ENCODE measurements at regions not wholly inside any gene's neighbourhood (a gene's known extent, or its start where the extent isn't known, plus 50 kb on each side); places are given as distances from the start of the nearest gene placed in this dataset.

DNA sequence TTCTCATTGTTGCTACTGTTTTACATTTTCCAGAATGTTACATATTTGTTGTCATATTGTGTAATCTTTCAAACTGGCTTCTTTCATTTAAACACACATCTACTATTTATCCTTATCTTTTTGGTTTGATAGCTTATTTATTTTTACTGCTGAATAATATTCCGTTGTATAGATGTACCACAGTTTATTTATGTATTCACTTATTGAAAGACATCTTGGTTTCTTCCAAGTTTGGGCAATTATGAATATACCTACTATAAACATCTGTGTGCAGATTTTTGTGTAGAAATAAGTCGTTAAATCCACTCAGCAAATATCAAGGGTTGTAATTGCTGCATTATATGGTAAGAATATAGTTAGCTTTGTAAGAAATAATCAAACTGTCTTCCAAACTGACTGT is 669.2 kb downstream of the TNS3 start:
- TF ChIP-seq, protein P1, sequence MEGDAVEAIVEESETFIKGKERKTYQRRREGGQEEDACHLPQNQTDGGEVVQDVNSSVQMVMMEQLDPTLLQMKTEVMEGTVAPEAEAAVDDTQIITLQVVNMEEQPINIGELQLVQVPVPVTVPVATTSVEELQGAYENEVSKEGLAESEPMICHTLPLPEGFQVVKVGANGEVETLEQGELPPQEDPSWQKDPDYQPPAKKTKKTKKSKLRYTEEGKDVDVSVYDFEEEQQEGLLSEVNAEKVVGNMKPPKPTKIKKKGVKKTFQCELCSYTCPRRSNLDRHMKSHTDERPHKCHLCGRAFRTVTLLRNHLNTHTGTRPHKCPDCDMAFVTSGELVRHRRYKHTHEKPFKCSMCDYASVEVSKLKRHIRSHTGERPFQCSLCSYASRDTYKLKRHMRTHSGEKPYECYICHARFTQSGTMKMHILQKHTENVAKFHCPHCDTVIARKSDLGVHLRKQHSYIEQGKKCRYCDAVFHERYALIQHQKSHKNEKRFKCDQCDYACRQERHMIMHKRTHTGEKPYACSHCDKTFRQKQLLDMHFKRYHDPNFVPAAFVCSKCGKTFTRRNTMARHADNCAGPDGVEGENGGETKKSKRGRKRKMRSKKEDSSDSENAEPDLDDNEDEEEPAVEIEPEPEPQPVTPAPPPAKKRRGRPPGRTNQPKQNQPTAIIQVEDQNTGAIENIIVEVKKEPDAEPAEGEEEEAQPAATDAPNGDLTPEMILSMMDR (IDR thresholded peaks at IDR 0.05; ENCODE audit: low read depth, low read length, missing input control): no peak
- TF ChIP-seq FOXA1 (IDR thresholded peaks at IDR 0.05) (no peak), YY1 (IDR thresholded peaks at IDR 0.05) (no peak), RAD21 (IDR thresholded peaks at IDR 0.05) (no peak), RXRA (IDR thresholded peaks at IDR 0.05) (no peak), HNF4G (IDR thresholded peaks at IDR 0.05) (no peak), GABPA (IDR thresholded peaks at IDR 0.05 in 1 of 2, conservative IDR thresholded peaks at IDR 0.05 in 1 of 2) (no peak), TAF1 (conservative IDR thresholded peaks at IDR 0.05) (no peak), SP1 (IDR thresholded peaks at IDR 0.05) (no peak), JUND (IDR thresholded peaks at IDR 0.05) (no peak)
- TF ChIP-seq, protein P2, sequence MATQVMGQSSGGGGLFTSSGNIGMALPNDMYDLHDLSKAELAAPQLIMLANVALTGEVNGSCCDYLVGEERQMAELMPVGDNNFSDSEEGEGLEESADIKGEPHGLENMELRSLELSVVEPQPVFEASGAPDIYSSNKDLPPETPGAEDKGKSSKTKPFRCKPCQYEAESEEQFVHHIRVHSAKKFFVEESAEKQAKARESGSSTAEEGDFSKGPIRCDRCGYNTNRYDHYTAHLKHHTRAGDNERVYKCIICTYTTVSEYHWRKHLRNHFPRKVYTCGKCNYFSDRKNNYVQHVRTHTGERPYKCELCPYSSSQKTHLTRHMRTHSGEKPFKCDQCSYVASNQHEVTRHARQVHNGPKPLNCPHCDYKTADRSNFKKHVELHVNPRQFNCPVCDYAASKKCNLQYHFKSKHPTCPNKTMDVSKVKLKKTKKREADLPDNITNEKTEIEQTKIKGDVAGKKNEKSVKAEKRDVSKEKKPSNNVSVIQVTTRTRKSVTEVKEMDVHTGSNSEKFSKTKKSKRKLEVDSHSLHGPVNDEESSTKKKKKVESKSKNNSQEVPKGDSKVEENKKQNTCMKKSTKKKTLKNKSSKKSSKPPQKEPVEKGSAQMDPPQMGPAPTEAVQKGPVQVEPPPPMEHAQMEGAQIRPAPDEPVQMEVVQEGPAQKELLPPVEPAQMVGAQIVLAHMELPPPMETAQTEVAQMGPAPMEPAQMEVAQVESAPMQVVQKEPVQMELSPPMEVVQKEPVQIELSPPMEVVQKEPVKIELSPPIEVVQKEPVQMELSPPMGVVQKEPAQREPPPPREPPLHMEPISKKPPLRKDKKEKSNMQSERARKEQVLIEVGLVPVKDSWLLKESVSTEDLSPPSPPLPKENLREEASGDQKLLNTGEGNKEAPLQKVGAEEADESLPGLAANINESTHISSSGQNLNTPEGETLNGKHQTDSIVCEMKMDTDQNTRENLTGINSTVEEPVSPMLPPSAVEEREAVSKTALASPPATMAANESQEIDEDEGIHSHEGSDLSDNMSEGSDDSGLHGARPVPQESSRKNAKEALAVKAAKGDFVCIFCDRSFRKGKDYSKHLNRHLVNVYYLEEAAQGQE (IDR thresholded peaks at IDR 0.05): no peak
- TF ChIP-seq, protein P3, sequence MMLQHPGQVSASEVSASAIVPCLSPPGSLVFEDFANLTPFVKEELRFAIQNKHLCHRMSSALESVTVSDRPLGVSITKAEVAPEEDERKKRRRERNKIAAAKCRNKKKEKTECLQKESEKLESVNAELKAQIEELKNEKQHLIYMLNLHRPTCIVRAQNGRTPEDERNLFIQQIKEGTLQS (IDR thresholded peaks at IDR 0.05): no peak
- TF ChIP-seq, protein P4, sequence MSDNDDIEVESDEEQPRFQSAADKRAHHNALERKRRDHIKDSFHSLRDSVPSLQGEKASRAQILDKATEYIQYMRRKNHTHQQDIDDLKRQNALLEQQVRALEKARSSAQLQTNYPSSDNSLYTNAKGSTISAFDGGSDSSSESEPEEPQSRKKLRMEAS (IDR thresholded peaks at IDR 0.05): no peak
- TF ChIP-seq, protein P5, sequence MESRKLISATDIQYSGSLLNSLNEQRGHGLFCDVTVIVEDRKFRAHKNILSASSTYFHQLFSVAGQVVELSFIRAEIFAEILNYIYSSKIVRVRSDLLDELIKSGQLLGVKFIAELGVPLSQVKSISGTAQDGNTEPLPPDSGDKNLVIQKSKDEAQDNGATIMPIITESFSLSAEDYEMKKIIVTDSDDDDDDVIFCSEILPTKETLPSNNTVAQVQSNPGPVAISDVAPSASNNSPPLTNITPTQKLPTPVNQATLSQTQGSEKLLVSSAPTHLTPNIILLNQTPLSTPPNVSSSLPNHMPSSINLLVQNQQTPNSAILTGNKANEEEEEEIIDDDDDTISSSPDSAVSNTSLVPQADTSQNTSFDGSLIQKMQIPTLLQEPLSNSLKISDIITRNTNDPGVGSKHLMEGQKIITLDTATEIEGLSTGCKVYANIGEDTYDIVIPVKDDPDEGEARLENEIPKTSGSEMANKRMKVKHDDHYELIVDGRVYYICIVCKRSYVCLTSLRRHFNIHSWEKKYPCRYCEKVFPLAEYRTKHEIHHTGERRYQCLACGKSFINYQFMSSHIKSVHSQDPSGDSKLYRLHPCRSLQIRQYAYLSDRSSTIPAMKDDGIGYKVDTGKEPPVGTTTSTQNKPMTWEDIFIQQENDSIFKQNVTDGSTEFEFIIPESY (IDR thresholded peaks at IDR 0.05): no peak

Data from liver (tissue), 3 donors.